ENCODE measurements at regions not wholly inside any gene's neighbourhood (a gene's known extent, or its start where the extent isn't known, plus 50 kb on each side); places are given as distances from the start of the nearest gene placed in this dataset.

- DNase-seq (ENCODE audit: low read depth), result no peak
These were observed 71.7 kb upstream of the WDR75 start for GRCh38 chr2:189369566-189369965.

GRCh38 chr2:189370719-189371118 is 70.6 kb upstream of the WDR75 start:
- no peak for DNase-seq (ENCODE audit: low read depth)

- no peak for DNase-seq (ENCODE audit: low read depth)
These were observed 68.5 kb upstream of the WDR75 start for GRCh38 chr2:189372688-189373257.

- no peak for DNase-seq (ENCODE audit: low read depth)
These were observed 66.8 kb upstream of the WDR75 start for GRCh38 chr2:189374481-189374880.

GRCh38 chr2:189375842-189376241 is 65.4 kb upstream of the WDR75 start:
- DNase-seq (ENCODE audit: low read depth), result no peak

- DNase-seq (ENCODE audit: low read depth), result no peak
These were observed 62.0 kb upstream of the WDR75 start for GRCh38 chr2:189379287-189379630.

GRCh38 chr2:189379731-189380261 is 61.5 kb upstream of the WDR75 start:
- DNase-seq (ENCODE audit: low read depth), result no peak

- DNase-seq (ENCODE audit: low read depth), result no peak
These were observed 58.6 kb upstream of the WDR75 start for GRCh38 chr2:189382668-189383067.

GRCh38 chr2:189386741-189387140 is 54.5 kb upstream of the WDR75 start:
- DNase-seq (ENCODE audit: low read depth), result no peak

GRCh38 chr2:189391201-189391600 is 50.1 kb upstream of the WDR75 start:
- DNase-seq (ENCODE audit: low read depth), result no peak
